Inferior parietal cortex (tissue), 1 donor: ENCODE measurements at regions not wholly inside any gene's neighbourhood (a gene's known extent, or its start where the extent isn't known, plus 50 kb on each side); places are given as distances from the start of the nearest gene placed in this dataset.
"Not testable (repeated sequence)": the region's sequence is repeated elsewhere in the genome, so short reads cannot be mapped to it uniquely, and the experiment has no call there.

Experiments
- DNase-seq: peaks from one replicate; pipeline ENCODE4 v3.0.0-alpha.2; 2016; ENCODE audit errors: extremely low spot score

DNA sequence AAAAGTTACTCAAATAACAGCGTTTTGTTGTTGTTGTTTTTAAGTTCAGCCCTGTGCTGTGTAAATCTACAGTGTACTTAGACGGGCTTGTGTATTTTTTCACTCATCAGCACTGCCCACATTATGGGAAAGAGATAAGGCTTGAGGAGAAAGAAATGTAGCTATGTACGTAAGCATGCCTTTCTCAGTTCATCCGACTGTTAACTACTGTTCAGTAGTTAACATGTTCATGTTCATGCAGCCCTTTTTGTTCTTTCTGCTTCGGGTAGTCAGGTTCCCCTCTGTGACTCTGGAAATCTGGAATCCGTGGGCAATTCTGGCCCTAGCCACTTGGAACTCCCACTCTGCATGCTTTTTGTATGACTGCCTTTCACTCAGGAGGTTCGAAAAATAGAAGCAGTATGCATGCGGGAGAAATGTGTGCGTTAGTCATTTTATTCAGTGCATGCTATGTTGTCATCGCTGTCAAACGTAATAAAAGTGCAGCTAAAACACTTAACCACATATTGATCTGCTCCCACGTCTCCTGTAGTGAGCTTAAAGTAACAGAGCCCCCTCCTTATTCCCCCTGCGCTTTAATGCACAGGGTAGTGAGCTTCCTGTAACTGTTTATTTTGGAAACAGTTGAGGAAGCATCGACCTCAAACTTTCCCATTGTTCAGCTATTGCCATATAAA, 283.1 kb upstream of the NR2F2 start:
- DNase-seq: no peak

DNA sequence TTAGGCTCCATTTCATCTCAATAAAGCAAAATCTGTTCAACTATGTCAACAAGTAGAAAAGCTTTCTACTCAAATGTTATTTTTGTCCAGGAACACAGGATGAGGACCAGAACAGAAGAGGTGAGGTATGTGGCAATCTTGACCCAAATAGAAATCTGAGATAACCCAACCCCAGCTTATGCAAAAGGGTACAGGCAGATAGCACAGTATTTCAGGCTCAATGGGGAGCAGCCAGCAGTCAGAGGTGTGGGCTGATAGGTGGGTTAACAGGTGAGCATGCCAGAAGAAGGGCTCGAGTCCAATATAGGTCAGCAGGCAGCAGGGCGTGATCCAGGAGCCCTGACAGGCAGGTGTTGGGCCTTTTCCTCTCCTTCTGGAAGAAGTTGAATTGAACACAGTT, 281.2 kb upstream of the NR2F2 start:
- DNase-seq: no peak

DNA sequence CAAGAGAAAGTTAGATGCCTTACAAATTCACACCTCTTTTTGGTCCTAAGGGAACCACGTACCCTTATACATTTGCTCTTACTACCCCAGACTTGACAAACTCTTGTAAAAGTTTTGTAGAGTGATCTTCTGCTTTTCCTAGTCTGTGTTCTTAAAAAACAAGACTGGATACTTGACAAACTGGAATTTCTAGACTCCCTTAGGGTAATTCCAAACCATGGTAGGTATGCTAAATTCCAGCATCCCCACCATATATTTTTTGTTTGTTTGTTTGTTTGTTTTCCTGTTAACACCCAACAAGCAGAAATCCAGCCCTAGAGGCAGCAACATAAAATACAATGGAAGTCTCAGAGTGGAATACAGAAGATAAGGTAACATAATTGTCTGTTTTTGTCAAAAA, 280.7 kb upstream of the NR2F2 start:
- DNase-seq: no peak

DNA sequence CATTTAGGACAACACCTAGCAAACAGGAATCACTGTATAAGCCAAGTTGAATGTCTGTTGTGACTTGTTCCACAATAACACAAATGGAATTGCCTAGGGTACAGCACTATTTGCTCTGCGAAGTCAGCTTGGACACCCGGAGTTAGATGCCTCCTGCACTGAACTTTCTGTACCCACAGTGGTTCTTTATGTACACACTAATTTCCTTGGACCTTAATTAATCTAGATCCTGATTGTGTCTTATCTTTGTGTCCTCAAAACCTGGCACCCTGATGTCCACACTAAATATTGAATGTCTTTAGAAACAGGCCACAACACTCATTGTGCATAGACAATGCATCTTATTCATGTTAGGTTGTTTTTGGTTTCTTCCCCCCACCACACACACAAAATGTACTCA, 278.9 kb upstream of the NR2F2 start:
- DNase-seq: no peak

DNA sequence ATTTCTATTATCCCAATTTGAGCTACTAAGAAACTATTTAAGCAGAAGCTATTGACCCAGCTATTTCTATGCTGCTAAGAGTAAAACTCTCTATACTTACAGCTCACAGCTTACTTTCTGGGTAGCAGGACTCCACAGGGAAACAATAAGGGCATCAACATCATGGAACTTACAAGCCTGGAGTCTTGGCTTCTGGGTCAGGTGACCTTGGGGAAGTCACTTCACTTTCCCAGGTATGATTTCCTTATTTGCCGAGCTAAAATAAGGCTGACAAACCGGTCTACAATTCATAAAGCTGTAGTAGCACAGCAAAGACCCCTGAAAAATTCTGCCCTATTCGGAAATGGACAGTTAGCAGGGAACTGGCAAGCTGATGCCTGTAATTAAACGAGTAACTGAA, 278.3 kb upstream of the NR2F2 start:
- no peak for DNase-seq

DNA sequence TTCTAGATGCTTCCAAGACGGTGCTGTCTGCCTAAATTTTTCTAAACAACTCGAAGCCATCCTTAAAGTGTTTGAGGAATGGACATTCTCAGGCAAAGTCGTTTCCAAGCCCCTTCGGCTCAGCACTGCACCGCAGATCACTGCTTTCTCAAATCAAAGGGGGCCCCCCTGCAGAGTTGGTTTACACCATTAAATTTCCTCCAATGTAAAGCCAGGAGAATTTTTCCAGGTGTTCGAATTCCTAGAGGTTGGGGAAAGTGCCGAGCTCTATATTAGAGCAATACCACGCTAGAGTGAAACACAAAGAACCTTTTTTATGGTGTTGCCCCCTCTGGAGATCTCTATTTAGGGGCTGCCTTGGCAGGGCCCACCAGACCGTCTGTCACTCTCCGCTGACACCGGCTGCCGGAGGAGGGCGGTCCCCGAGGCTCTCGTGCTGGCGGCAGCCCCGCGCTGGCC, 277.9 kb upstream of the NR2F2 start:
- no peak for DNase-seq

DNA sequence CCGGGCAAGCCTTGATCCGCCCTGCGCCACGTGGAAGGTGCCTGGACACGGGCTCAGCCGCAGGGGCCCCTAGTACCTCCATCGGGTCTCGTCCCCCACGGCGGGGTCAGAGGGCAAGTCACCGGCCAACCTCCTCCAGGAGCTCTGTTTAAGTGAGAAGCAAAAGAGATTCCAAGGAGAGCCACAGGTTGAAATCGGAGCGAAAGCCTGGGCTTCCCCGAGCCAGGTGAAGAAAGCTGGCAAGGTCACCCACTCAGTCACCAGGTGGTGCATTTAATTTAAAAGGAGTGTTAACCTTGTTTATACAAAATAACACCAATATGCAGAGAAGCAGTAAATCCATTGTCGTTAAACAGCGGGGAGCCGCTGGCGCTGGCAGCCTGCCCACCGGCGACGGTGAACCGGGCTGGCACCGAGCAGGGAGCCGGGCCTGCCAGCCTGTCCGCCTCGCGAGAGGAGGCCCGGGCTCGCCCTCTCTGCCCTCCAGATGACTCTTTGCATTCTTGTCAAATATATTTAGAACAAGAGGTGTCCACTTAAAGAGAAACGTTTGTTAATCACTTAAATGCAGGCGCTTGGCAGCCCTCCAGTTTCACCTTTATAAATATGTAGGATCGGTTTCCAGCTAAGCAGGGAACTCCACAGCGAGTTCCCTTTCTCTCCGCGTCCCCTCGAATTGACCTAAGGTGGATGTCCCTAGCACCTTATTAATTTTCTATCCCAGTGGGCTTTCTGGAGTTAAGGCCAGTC, 277.3 kb upstream of the NR2F2 start:
- no peak for DNase-seq

DNA sequence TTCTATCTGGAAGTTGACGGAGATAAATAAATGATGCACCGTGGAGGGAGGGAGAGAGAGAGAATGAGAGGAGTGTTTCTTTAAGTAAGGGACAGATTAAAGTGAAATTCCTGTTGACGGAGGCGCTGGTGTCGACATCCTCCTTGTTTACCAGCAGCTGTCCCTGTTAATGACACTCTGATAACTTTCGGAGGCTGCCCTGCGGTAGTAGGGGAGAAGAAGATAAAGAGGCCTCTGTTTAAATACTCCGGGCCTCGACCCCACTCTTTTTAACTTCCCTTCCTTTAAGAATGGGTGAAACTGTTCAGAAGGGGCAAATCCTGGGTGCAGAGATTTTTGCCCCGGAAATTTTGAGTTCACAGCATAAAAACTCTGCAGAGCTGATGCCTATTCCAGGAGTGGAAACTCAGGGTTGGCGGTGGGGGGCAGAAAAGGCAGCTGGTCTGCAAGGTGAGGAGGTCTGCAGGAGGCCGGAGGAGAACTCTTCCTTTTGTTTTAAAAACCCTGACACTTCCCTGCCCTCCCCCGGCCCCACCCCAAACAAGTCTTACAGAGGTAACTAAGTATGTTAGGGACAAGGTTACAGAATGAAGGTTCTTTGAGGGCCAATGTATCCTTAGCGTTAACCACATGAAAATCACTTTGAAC, 276.6 kb upstream of the NR2F2 start:
- no peak for DNase-seq

DNA sequence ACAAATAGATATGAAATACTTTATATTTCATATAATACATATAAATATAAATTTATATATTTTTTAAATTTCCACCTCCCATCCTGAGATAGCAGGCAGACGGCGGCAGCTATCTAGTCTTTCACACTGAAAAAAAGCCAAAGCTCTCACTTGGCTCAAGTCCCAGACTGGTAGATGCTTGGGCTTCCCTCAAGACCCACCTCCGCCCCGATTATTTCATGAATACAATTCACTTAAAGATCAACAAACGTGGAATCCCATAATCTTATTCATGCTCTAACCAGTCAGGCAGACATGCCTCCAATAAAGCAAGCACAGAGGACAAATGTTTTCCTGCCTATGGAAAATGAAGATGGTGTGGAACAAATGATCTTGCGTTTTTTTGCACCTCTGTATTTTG, 275.9 kb upstream of the NR2F2 start:
- DNase-seq: no peak

DNA sequence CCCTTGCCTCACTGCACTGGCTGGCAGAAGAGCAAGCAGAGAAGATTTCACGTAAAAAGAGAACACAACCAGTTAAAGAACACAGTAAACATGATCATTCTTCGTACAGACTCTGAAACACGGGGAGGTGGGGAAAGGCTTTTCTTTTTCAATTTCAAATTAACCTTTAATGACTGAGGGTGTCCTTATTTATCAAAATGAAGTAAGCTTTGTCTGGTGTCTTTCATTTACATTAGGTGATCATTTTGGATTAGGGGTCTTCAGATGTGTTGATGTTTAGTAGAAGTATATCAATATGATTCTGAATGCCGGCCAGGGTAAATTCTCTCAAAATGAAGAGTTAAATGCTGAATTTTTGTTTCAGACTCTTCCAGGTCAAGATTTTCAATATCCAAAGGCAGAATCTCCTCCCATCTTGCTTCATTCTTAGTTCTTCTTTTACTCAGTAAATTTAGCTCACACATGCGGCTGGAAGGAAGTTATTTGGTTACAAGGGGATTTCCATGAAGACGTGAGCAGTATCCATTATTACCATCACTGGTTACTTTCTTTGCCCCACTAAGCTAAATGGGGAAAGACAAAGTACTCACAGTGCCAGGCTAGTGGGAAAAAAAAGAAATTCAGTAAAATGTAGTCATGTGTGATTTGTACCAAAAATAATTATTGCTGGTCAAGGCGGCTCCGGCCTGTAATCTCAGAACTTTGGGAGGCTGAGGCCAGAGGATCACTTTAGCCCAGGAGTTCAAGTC, 272.2 kb upstream of the NR2F2 start:
- DNase-seq: no peak

DNA sequence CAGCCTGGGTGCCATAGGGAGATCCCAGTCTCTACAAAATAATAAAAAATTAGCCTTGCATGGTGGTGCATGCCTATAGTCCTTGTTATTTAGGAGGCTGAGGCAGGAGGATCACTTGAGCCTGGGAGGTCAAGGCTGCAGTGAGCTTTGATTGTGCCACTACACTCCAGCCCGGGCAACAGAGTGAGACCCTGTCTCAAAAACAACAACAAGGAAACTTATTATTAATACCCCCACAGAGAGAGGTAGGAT, 271.7 kb upstream of the NR2F2 start:
- not testable (repeated sequence) for DNase-seq

DNA sequence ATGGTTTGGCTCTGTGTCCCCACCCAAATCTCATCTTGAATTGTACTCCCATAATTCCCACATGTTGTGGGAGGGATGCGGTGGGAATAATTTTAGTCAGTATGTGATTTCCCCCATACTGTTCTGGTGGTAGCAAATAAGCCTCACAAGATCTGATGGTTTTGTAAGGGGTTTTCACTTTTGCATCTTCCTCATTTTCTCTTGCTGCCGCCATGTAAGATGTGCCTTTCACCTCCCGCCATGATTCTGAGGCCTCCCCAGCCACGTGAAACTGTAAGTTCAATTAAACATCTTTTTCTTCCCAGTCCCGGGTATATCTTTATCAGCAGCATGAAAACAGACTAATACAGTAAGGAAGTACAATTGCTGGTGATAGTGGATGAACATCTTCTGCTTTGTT, 269.9 kb upstream of the NR2F2 start:
- DNase-seq: not testable (repeated sequence)

DNA sequence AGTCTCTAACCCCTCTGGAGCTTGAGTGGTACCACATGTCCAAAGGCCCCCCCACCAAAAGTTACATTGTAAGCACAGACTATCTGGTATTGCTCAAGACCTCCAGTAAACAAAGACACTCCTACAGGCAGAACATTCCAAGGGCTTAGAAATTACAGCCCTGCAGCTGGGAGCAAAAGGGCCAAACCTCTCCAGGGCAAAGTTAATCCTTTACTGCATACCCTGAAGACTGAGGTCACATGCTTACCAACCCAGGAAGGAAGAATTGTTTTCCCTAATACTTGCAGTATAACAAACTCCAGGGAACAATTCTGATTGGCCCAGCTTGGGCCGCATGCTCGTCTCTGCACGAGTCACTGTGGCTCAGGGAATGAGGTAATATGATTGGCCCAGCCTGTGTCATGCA, 266.1 kb upstream of the NR2F2 start:
- no peak for DNase-seq

DNA sequence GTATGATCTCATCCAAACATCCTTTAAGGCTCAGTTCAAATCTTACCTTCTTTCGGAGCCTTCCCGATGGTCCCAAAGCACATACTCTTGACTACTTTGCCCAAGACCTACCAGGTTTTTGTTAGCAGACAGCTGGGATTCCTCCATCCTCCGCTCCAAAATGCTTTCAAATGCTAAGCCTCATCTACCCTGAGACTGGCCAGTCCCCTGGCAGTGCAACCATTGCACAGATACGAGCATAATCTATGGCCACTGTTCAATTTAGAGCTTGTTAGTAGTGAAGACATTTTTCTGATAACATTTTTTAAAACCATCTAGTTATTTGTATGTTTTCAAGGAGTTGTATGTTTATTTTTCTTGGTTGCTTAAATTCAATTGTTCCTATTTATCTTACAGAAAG, 264.4 kb upstream of the NR2F2 start:
- no peak for DNase-seq

DNA sequence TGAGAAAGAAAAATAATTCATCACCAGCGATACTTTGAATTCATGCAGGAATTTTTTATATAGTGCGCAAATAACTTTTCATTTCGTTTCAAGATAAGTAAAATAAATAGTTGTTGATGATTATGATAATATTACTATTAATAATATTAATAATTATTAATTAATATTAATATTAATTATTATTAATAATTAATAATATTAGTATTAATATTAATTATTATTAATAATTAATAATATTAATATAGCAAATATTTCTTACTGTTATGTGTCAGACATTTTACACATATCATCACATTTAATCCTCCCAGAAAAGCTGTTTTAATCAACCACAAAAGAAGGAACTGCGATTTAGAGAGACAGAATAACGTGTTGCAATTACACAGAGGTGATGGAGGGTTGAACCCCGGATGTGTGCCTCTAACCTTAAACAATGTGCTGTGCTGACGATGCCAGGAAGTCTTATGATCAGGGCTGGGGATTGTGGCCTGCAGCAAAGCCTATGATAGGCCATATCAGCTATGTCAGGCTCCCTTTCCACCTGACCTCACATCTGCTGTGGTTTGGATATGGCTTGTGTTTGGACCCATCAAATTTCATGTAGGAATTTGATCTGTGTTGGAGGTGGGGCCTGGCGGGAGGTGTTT, 263.5 kb upstream of the NR2F2 start:
- no peak for DNase-seq

DNA sequence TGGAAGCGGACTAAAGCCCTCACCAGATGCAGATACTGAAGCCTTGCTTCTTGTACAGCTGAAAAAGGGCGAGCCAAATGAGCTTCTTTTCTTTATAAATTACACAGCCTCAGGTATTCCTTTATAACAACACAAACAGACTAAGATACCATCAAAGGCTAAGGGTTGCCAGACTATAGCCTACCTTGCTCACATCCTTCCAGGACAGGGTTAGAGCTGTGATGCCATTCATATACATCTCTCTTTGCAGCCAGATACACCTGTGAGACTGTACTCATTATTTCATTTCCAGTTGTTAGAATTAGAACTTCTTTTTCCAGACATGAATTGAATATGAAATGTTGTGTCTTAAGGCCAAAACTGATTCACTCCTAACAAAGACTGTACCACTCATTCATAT, 262.8 kb upstream of the NR2F2 start:
- DNase-seq: no peak

DNA sequence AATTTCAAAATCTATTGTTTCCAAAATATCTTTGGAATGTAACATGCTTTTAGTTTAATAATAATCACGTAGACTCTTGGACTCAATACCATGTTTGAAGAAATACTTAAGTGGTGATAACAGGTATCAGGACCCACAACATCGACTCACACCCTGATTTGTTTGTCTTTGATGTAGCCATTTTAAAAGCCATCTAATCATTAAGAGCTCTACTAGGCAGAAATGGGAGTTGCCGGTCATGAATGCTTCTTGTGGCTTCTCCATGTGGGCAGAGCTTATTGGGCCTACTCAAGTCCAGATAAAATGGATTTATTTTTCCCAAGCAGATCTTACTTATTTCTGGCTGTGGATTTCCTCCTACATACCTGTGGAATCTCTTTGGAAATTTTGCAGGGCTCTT, 261.6 kb upstream of the NR2F2 start:
- no peak for DNase-seq

DNA sequence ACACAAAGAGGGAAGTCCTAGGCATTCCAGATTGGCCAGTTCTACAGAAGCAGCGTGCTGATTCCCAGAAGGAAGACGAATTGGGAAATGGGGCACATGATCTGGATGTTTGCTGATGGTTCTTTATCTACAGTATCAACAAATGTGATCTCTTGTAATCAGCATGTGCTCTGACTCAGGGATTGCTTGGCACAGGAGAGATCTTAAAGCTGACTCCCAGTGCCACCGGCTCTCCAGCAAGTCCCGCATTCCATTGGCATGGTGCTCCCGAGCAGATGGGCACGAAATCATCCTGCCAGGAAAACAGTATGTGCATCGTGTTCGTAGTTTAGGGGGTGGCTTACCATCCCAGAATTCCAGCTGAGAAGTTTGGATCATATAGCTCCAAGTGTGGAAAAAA, 259.9 kb upstream of the NR2F2 start:
- DNase-seq: no peak

DNA sequence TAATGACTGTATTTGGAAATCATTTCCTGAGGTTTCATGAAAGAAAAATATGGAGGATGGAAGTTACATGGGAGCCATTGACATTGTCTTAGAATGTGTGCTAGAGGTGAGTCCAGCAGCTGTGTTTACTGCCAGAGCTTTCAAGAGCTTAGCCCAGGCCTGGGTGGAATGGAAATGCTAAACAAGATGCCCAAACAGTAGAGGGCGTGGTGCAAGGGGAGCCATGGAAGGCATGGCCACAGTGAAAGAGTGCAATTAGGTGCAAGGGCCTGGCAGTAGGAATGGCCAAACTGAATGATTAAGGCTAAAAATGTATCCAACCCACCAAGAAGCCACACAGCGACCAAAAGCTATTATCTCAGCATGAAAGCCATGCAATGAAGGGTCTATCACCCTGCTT, 257.7 kb upstream of the NR2F2 start:
- no peak for DNase-seq

DNA sequence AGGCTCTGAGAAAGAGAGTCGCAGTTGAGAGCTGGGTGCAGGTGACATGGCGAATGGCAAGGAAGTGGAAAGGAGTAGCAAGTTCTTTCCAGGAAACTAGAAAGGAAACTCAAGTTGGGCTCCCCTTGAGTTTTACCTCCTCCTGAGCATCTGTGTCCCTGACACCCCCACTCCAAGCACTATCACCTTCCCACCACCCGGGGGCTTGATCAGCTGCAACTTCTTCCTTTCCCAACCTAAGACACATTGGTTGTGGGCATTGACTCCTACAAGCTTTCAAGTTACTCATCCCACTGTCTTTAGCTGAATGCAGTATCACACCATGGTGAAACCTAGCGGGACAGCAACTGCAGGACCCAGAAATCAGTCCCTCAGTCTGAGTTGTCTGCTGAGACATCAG, 256.6 kb upstream of the NR2F2 start:
- DNase-seq: no peak

DNA sequence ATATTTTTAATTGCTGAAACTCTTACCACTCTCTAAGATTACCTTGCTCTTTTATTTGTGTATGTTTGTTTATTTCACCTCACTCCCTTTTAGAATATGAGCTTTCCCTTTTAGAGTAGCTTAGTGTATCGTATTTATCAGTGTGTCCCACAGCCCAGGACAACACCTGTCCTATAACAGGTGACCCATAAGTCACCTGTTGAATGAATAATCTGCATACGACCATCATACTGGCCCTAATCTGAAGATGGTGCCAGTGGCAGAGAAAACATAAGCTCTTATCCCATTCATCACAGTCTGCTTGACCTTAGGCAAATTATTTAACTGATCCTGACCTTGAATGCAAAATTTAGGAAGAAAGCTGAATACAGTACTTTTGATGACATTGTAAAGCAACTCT, 254.6 kb upstream of the NR2F2 start:
- DNase-seq: no peak

DNA sequence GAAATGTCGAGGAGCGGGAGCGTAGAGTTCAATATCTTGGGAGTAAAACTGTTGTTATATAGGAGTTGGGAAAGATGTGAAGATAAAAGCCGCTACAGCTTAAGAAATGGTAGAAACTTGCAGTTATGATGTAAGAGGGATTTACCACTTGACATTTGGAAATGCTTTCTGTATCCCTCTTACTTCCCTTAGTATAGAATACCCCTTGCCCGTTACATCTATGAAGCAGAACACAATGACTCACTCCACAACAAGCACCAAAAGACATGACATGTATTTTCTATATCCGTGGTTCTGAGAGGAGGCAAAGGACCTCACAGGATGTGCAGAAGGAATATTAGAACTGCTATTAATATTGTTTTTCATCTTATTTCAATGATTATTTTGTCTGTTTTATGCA, 254.2 kb upstream of the NR2F2 start:
- DNase-seq: no peak
